ENCODE measurements at regions not wholly inside any gene's neighbourhood (a gene's known extent, or its start where the extent isn't known, plus 50 kb on each side); places are given as distances from the start of the nearest gene placed in this dataset.

GRCh38 chr6:170156448-170157375 is 134.2 kb downstream of the DLL1 start:
- Mint-ChIP-seq H3K27ac (ENCODE audit: unreplicated experiment) (no peak overlapping the region), H3K27me3 (ENCODE audit: unreplicated experiment) (peaks cover 11% of the 10 kb centered on the region), H3K36me3 (ENCODE audit: insufficient read depth, unreplicated experiment) (peaks cover 5% of the 10 kb centered on the region), H3K4me1 (ENCODE audit: low read depth, unreplicated experiment) (no peaks in the 10 kb centered on the region), H3K9me3 (ENCODE audit: low read depth, unreplicated experiment) (peaks cover 5% of the 10 kb centered on the region), H3K4me3 (ENCODE audit: low read depth, unreplicated experiment) (no peak overlapping the region)
- DNase-seq = no peak
- no peak for TF ChIP-seq CTCF (IDR thresholded peaks at IDR 0.05; ENCODE audit: unreplicated experiment)
- BruUV-seq (replicated peaks) = no TSS peak
- CTCF ChIA-PET = no interaction called here
- intact Hi-C loops (cut with micrococcal nuclease; ENCODE audit: unreplicated experiment) = no loop called here

DNA sequence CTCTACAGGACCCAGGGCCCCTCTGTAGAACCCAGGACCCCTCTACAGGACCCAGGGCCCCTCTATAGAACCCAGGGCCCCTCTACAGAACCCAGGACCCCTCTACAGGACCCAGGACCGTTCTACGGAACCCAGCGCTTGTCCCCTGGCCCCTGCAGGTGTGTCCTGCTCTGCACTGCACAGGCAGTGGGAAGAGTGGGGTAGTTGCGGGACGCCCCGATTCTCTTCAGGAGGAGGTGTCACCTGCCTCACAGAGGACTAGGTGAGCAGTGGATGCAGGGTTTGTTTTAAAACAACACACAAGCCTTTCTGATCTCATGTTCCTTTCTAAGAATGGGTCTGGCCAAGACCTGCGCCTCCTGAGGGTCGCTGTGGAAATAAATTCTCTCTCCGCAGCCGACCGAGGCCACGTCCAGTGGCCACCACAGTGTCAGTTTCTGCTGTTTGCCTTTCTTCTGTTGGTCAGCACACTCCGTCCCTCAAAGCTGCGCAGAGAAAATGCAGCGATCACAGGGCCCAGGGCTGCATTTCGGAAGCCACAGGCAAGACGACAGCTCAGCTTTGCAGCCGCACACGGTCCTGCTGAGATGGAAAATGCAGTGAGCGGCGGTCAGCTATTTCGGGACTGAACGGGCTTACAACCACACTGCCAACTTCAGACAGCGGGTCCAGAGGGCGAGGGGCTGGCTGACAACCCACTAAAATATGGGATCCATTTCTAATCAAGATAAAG is 135.2 kb downstream of the DLL1 start:
- H3K4me3 Mint-ChIP-seq (ENCODE audit: low read depth, unreplicated experiment) = no peak overlapping the region
- H3K27ac Mint-ChIP-seq (ENCODE audit: unreplicated experiment) = no peak overlapping the region
- H3K27me3 Mint-ChIP-seq (ENCODE audit: unreplicated experiment) = peaks cover 14% of the 10 kb centered on the region
- no TSS peak for BruUV-seq (replicated peaks)
- H3K9me3 Mint-ChIP-seq (ENCODE audit: low read depth, unreplicated experiment) = peaks cover 5% of the 10 kb centered on the region
- CTCF ChIA-PET = no interaction called here
- H3K4me1 Mint-ChIP-seq (ENCODE audit: low read depth, unreplicated experiment) = no peaks in the 10 kb centered on the region
- peaks cover 5% of the 10 kb centered on the region for H3K36me3 Mint-ChIP-seq (ENCODE audit: insufficient read depth, unreplicated experiment)
- intact Hi-C loops (cut with micrococcal nuclease; ENCODE audit: unreplicated experiment) = no loop called here
- no peak for TF ChIP-seq CTCF (IDR thresholded peaks at IDR 0.05; ENCODE audit: unreplicated experiment)
- DNase-seq = no peak

- Mint-ChIP-seq H3K4me1 (ENCODE audit: low read depth, unreplicated experiment) (no peaks in the 10 kb centered on the region), H3K27me3 (ENCODE audit: unreplicated experiment) (peaks cover 33% of the 10 kb centered on the region), H3K4me3 (ENCODE audit: low read depth, unreplicated experiment) (peak overlapping the region; percentile 50), H3K9me3 (ENCODE audit: low read depth, unreplicated experiment) (peaks cover 5% of the 10 kb centered on the region), H3K27ac (ENCODE audit: unreplicated experiment) (no peak overlapping the region), H3K36me3 (ENCODE audit: insufficient read depth, unreplicated experiment) (peaks cover 5% of the 10 kb centered on the region)
- no TSS peak for BruUV-seq (replicated peaks)
- no peak for DNase-seq
- TF ChIP-seq CTCF (IDR thresholded peaks at IDR 0.05; ENCODE audit: unreplicated experiment) = no peak
- CTCF ChIA-PET = no interaction called here
- intact Hi-C loops (cut with micrococcal nuclease; ENCODE audit: unreplicated experiment) = no loop called here
Observed at GRCh38 chr6:170153436-170154319, 137.2 kb downstream of the DLL1 start.

DNA sequence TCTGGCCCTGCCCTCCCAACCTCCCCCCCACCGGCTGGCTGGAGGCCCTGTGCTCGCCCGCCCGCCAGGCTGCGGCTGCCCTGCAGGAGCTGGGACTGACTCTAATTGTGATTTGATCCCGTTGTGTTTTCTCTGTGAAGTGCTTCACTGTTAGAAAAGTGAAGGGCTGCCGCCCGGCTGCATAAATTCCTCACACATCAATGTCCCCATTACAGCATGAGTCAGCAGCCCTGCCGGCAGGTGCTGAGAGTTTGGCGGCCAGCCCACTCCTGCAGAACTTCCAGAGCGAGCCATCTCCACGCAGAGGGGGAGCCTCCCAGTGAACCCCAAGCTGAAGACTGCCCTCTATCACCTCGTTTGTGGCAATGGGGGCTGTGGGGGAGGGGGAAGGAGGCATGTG is 137.9 kb downstream of the DLL1 start:
- BruUV-seq (replicated peaks) = no TSS peak
- CTCF ChIA-PET = no interaction called here

More for the DNA sequence above, 137.9 kb downstream of the DLL1 start:
- Mint-ChIP-seq H3K4me1 (ENCODE audit: low read depth, unreplicated experiment) (no peaks in the 10 kb centered on the region), H3K36me3 (ENCODE audit: insufficient read depth, unreplicated experiment) (peaks cover 5% of the 10 kb centered on the region), H3K4me3 (ENCODE audit: low read depth, unreplicated experiment) (peak overlapping the region; percentile 50), H3K27ac (ENCODE audit: unreplicated experiment) (no peak overlapping the region), H3K9me3 (ENCODE audit: low read depth, unreplicated experiment) (peaks cover 5% of the 10 kb centered on the region), H3K27me3 (ENCODE audit: unreplicated experiment) (peaks cover 39% of the 10 kb centered on the region)
- TF ChIP-seq CTCF (IDR thresholded peaks at IDR 0.05; ENCODE audit: unreplicated experiment) = no peak
- peak; percentile 58 for DNase-seq
- intact Hi-C loops (cut with micrococcal nuclease; ENCODE audit: unreplicated experiment) = no loop called here
